Ovary (tissue), 7 donors: ENCODE measurements at regions not wholly inside any gene's neighbourhood (a gene's known extent, or its start where the extent isn't known, plus 50 kb on each side); places are given as distances from the start of the nearest gene placed in this dataset.

Source experiments
- DNase-seq, 5 donors: peaks; one replicate each; pipeline ENCODE4 v3.0.0-alpha.2; 2019 to 2020
- H3K27ac ChIP-seq, 2 donors: fragments of 200-600 bp; one replicate each; pipeline versions ENCODE4 v1.5.1 to v1.8.0; 2019 to 2022
- H3K27me3 ChIP-seq: fragments of 200-600 bp; one replicate; pipeline ENCODE4 v1.8.0; 2022
- H3K36me3 ChIP-seq: fragments of 200-600 bp; sonication (generic); one replicate; pipeline ENCODE4 v1.5.1; 2019
- H3K4me1 ChIP-seq: one replicate; pipeline ENCODE4 v1.8.1; 2013; ENCODE audit warnings: mild to moderate bottlenecking, moderate library complexity; ENCODE audit not compliant: insufficient read depth
- H3K4me3 ChIP-seq: fragments of 200-600 bp; sonication (generic); one replicate; pipeline ENCODE4 v1.5.1; 2017
- H3K9me3 ChIP-seq, 2 donors: fragments of 200-600 bp in 1 of 2; sonication (generic) in 1 of 2; one replicate each; pipeline versions ENCODE4 v1.5.1 to v1.8.1; 2013 to 2019; ENCODE audit warnings: mild to moderate bottlenecking in 1 of 2, moderate library complexity in 1 of 2
- EP300 ChIP-seq: sonication (generic); formaldehyde crosslinking; IDR thresholded peaks from one replicate; pipeline ENCODE4 v1.6.1; 2017; ENCODE audit warnings: antibody characterized with exemption
- POLR2A ChIP-seq: fragments of 450-650 bp; IDR thresholded peaks from one replicate; pipeline ENCODE4 v1.6.1; 2017; ENCODE audit warnings: antibody characterized with exemption, mild to moderate bottlenecking, moderate library complexity
- WGBS, 3 donors: extraction: QIAGEN DNeasy Blood & Tissue Kit in 1 of 3; methylation state at CpG; one replicate each; pipeline versions ENCODE4 v1.1.5 to v1.1.7; 2013 to 2017; 5-methylcytosine and 5-hydroxymethylcytosine counted together
- intact Hi-C, 4 donors: fragments of 100-400 bp; cut with DNase I; formaldehyde crosslinking; loops; one replicate each; pipeline versions ENCODE4 v1.11.0 to v1.15.1; 2022 to 2023
- TF ChIP-seq, protein P1 (sequence below), 3 donors: fragments of 450-650 bp in 2 of 3; fragments of 200-600 bp in 1 of 3; IDR thresholded peaks; one replicate each; pipeline versions ENCODE4 v1.5.1 to v1.8.0; 2016 to 2022; ENCODE audit warnings: antibody characterized with exemption in 3 of 3, mild to moderate bottlenecking in 1 of 3
- donor health status: DM: no; HTN: no; CAD: no; lungs with moderate emphysema.
- donor health status: DM: no; HTN: no; CAD: no.
- donor health status: Bipolar disorder and iron deficiency.
- donor health status: DM: no; HTN: no; CAD: no.
- donor health status: DM: yes; HTN: yes; CAD: no.

DNA sequence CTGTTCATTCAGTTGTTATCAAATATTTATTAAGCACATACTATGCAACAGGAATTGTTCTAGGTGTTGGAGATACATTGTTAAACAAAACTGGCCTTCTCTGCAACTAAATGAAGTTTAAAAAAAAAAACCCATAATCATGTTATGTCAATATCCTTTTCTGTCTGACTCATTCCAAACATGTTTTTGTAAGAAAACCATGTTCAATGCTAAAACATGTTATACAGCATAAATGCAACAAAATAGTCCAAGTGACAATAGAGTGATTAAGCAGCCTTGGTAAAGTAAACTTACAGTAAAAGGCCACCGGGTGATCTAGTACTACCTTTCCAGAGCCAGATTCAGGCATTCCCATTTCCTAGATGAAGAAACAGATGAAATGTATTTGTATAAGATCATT, 278.0 kb upstream of the NECTIN3 start:
- Histone ChIP-seq H3K27ac (no peak overlapping the region), H3K9me3 (no peaks in the 10 kb centered on the region), H3K4me1 (no peaks in the 10 kb centered on the region), H3K4me3 (no peak overlapping the region), H3K27me3 (no peaks in the 10 kb centered on the region), H3K36me3 (no peaks in the 10 kb centered on the region)
- TF ChIP-seq, protein P1, sequence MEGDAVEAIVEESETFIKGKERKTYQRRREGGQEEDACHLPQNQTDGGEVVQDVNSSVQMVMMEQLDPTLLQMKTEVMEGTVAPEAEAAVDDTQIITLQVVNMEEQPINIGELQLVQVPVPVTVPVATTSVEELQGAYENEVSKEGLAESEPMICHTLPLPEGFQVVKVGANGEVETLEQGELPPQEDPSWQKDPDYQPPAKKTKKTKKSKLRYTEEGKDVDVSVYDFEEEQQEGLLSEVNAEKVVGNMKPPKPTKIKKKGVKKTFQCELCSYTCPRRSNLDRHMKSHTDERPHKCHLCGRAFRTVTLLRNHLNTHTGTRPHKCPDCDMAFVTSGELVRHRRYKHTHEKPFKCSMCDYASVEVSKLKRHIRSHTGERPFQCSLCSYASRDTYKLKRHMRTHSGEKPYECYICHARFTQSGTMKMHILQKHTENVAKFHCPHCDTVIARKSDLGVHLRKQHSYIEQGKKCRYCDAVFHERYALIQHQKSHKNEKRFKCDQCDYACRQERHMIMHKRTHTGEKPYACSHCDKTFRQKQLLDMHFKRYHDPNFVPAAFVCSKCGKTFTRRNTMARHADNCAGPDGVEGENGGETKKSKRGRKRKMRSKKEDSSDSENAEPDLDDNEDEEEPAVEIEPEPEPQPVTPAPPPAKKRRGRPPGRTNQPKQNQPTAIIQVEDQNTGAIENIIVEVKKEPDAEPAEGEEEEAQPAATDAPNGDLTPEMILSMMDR (IDR thresholded peaks at IDR 0.05): no peak
- no peak for TF ChIP-seq POLR2A
- TF ChIP-seq EP300: no peak
- intact Hi-C loops: no loop called here
- DNase-seq: no peak
- 80 to 98% (median 89%) methylated on average over 1 of the region's 1 CpG for WGBS, 3 donors

DNA sequence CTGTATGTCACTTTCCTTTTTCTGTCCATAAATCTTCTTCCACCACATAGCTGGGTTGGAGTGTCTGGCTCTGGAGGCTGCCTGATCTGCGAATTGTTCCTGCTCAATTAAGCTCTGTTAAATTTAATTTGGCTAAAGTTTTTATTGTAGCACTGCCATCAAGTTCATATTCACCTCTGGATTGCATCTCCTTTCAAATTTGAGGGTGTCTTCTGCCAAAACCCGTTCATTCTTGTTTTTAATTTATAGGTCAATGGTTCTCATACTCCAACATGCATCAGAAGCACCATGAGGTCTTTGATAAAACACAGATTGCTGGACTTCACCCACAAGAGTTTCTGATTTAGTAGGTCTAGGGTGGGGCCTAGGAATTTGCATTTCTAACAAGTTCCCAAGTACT, 276.5 kb upstream of the NECTIN3 start:
- no peaks in the 10 kb centered on the region for H3K9me3 ChIP-seq
- 51 to 81% (median 65%) methylated on average over 2 of the region's 2 CpGs for WGBS, 3 donors
- TF ChIP-seq EP300: no peak
- no peak for TF ChIP-seq POLR2A
- TF ChIP-seq, protein P1 (IDR thresholded peaks at IDR 0.05): no peak
- H3K36me3 ChIP-seq: no peaks in the 10 kb centered on the region
- no peaks in the 10 kb centered on the region for H3K27me3 ChIP-seq
- intact Hi-C loops: no loop called here
- no peak overlapping the region for H3K27ac ChIP-seq
- no peaks in the 10 kb centered on the region for H3K4me1 ChIP-seq
- no peak overlapping the region for H3K4me3 ChIP-seq
- no peak for DNase-seq

DNA sequence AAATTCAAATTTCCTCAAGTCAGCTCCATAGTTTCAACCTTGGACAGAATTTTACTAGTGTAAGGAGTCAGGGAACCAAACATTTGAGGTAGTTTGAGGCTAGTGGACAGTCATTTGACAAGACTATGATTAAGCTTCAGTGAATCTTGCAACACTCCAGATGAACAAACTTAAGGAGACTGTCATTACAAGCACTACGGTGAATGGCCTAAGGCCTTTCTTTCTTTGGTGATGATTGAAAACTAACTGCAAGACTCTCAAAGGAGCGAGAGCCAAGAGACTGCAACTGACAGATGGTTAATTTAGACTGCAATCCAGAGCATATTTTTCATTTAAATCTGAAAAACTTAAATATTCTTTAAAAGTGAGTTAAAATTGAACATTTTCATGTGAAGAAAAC, 272.3 kb upstream of the NECTIN3 start:
- Histone ChIP-seq H3K27ac (no peak overlapping the region), H3K36me3 (no peaks in the 10 kb centered on the region), H3K9me3 (no peaks in the 10 kb centered on the region), H3K4me1 (no peaks in the 10 kb centered on the region), H3K4me3 (no peak overlapping the region), H3K27me3 (no peaks in the 10 kb centered on the region)
- intact Hi-C loops: no loop called here
- TF ChIP-seq, protein P1 (IDR thresholded peaks at IDR 0.05): no peak
- no peak for TF ChIP-seq EP300
- no peak for TF ChIP-seq POLR2A
- 94 to 99% (median 94%) methylated on average over 2 of the region's 2 CpGs for WGBS, 3 donors
- DNase-seq: no peak

DNA sequence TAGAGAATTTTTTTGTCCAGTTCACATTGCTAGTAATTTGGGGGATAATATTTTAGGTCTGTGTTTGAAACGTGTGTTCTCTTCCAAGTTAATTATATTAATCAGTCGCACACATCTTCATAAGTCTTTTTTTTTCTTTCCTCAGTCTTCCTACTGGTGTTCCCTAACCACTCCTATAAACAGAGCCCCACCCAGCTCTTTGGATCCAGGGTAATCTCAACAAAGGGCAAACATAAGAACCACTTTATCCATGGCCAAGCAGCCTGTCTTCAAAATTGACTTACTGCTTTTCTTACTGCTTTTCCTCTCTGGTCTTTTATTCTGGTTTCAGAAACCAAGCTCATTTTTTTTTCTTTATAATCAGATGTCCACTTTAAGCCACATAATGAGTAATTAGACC, 266.8 kb upstream of the NECTIN3 start:
- Histone ChIP-seq H3K9me3 (no peaks in the 10 kb centered on the region), H3K27ac (no peak overlapping the region), H3K36me3 (no peaks in the 10 kb centered on the region), H3K4me1 (peaks cover 2% of the 10 kb centered on the region), H3K27me3 (no peaks in the 10 kb centered on the region), H3K4me3 (no peak overlapping the region)
- 78 to 82% (median 78%) methylated on average over 2 of the region's 2 CpGs for WGBS, 3 donors
- no peak for DNase-seq
- intact Hi-C loops: no loop called here
- TF ChIP-seq, protein P1 (IDR thresholded peaks at IDR 0.05): no peak
- TF ChIP-seq EP300 (no peak), POLR2A (no peak)

DNA sequence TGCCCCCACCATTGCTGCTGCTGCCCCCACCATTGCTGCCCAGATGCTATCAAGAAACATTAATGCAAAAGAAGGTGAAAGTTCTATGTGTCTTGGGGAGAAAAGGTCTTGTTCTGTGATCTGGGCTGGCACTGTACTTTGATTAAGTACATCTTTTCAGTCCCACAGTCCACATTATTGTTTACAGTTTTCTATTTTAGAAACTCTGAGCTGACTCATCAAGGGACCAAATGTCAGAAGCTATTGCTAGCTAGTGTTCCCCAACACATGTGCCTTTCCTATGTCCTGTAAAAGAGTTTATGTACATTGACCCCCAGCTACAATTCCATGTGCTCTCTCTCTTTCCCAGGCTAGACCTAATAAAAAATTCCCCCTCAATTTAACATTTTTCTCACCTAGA, 264.7 kb upstream of the NECTIN3 start:
- TF ChIP-seq EP300: no peak
- TF ChIP-seq POLR2A: no peak
- TF ChIP-seq, protein P1 (IDR thresholded peaks at IDR 0.05): no peak
- intact Hi-C loops: no loop called here
- Histone ChIP-seq H3K27ac (no peak overlapping the region), H3K36me3 (no peaks in the 10 kb centered on the region), H3K4me3 (no peak overlapping the region), H3K9me3 (no peaks in the 10 kb centered on the region), H3K27me3 (no peaks in the 10 kb centered on the region), H3K4me1 (peaks cover 2% of the 10 kb centered on the region)
- no peak for DNase-seq
